ENCODE measurements at regions not wholly inside any gene's neighbourhood (a gene's known extent, or its start where the extent isn't known, plus 50 kb on each side); places are given as distances from the start of the nearest gene placed in this dataset.

DNA sequence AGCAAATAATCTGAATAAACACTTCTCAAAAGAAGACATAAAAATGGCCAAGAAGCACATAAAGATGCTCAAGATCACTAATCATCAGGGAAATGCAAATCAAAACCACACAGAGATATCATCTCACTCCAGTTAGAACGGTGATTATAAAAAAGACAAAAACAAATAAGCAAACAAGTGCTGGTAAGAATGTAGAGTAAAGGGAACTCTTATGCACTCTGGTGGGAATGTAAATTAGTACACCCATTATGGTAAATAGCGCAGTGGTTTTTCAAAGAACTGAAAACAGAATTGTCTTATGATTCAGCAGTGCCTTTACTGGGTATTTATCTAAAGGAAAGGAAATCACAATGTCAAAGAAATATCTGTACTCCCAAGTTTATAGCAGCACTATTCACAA, 343.2 kb downstream of the HAPSTR1 start:
- TF ChIP-seq ZNF274 (IDR thresholded peaks at IDR 0.05; ENCODE audit: low read length) (no peak), ZNF274 (tag by site-specific recombination; IDR thresholded peaks at IDR 0.05; ENCODE audit: borderline replicate concordance) (no peak), YY1 (tag by site-specific recombination; IDR thresholded peaks at IDR 0.05) (no peak), CTCF (tag by site-specific recombination; IDR thresholded peaks at IDR 0.05) (no peak), ZNF785 (tag by site-specific recombination; IDR thresholded peaks at IDR 0.05) (no peak)
- TF ChIP-seq, protein P1, sequence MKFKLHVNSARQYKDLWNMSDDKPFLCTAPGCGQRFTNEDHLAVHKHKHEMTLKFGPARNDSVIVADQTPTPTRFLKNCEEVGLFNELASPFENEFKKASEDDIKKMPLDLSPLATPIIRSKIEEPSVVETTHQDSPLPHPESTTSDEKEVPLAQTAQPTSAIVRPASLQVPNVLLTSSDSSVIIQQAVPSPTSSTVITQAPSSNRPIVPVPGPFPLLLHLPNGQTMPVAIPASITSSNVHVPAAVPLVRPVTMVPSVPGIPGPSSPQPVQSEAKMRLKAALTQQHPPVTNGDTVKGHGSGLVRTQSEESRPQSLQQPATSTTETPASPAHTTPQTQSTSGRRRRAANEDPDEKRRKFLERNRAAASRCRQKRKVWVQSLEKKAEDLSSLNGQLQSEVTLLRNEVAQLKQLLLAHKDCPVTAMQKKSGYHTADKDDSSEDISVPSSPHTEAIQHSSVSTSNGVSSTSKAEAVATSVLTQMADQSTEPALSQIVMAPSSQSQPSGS (tag by site-specific recombination; IDR thresholded peaks at IDR 0.05; ENCODE audit: low read depth) = no peak
- TF ChIP-seq, protein P2, sequence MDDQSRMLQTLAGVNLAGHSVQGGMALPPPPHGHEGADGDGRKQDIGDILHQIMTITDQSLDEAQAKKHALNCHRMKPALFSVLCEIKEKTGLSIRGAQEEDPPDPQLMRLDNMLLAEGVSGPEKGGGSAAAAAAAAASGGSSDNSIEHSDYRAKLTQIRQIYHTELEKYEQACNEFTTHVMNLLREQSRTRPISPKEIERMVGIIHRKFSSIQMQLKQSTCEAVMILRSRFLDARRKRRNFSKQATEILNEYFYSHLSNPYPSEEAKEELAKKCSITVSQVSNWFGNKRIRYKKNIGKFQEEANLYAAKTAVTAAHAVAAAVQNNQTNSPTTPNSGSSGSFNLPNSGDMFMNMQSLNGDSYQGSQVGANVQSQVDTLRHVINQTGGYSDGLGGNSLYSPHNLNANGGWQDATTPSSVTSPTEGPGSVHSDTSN (CRISPR knock-in tag; IDR thresholded peaks at IDR 0.05) = no peak
- TF ChIP-seq, protein P3, sequence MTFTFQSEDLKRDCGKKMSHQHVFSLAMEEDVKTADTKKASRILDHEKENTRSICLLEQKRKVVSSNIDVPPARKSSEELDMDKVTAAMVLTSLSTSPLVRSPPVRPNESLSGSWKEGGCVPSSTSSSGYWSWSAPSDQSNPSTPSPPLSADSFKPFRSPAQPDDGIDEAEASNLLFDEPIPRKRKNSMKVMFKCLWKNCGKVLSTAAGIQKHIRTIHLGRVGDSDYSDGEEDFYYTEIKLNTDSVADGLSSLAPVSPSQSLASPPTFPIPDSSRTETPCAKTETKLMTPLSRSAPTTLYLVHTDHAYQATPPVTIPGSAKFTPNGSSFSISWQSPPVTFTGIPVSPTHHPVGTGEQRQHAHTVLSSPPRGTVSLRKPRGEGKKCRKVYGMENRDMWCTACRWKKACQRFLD (tag by site-specific recombination; IDR thresholded peaks at IDR 0.05) = no peak
